HCT116 (cell line): ENCODE measurements at regions not wholly inside any gene's neighbourhood (a gene's known extent, or its start where the extent isn't known, plus 50 kb on each side); places are given as distances from the start of the nearest gene placed in this dataset.

Source experiments
- ATAC-seq: fragments of 200-7000 bp; cut with Tn5 transposase; 2 replicates; pipeline ENCODE4 v1.9.1; 2020; ENCODE audit warnings: mild to moderate bottlenecking, moderate library complexity
- BruUV-seq: library from RNA; stranded (reverse); fragments of 400-500 nt; replicated peaks from 2 replicates; lab custom pipeline; 2021; lab: Mats Ljungman, UMichigan
- CTCF ChIA-PET: fragments of 300-600 bp; sonication (Branson Sonifier 250); formaldehyde crosslinking; loops from one replicate; lab custom pipeline; 2021; ENCODE audit warnings: antibody characterized with exemption; lab: Charles Lee
- POLR2A ChIA-PET: fragments of 300-600, 350-600 bp; sonication (Branson Sonifier 250); formaldehyde crosslinking; loops from one replicate; lab custom pipeline; 2021; ENCODE audit warnings: antibody characterized with exemption; lab: Charles Lee
- RAD21 ChIA-PET, 2 experiments: fragments of 300-600 bp; sonication (Branson Sonifier 250); formaldehyde crosslinking; loops; one replicate each; lab custom pipeline; 2023; ENCODE audit warnings: low total read pairs in 2 of 2; ENCODE audit not compliant: uncharacterized antibody in 2 of 2, unreplicated experiment in 2 of 2, low non-redundant PET in 1 of 2; lab: Charles Lee
- DNase-seq: peaks from one replicate; pipeline ENCODE4 v3.0.0-alpha.2; 2010; ENCODE audit warnings: low read depth, low spot score
- H2AFZ ChIP-seq: fragments of 200-600 bp; shearing (Covaris generic), sonication (generic); 2 replicates; pipeline ENCODE4 v1.6.1; 2017; ENCODE audit warnings: low read depth, mixed run types, mixed read lengths, antibody characterized with exemption, low read length; ENCODE audit not compliant: poor library complexity, severe bottlenecking
- H3K27ac ChIP-seq: 2 replicates; pipeline ENCODE4 v1.5.1; 2012; ENCODE audit warnings: low read depth, low read length
- H3K27me3 ChIP-seq: fragments of 200-600 bp; sonication (generic); 2 replicates; pipeline ENCODE4 v1.6.1; 2016; ENCODE audit warnings: mixed run types, low read length, mixed read lengths; ENCODE audit not compliant: insufficient read depth
- H3K36me3 ChIP-seq, 2 experiments: fragments of 200-500 bp in 1 of 2; fragments of 200-600 bp in 1 of 2; sonication (Bioruptor generic) in 1 of 2; sonication (generic) in 1 of 2; 2 replicates each; pipeline versions ENCODE4 v1.5.1 to v1.6.1; 2014 to 2016; ENCODE audit warnings: low read length in 2 of 2, inconsistent platforms in 1 of 2, mixed read lengths in 1 of 2, mixed run types in 1 of 2; ENCODE audit not compliant: insufficient read depth in 2 of 2, control insufficient read depth in 1 of 2
- H3K4me1 ChIP-seq, 2 experiments: fragments of 200-600 bp in 1 of 2; sonication (generic) in 1 of 2; 2 replicates each; pipeline versions ENCODE4 v1.5.1 to v1.6.1; 2012 to 2017; ENCODE audit warnings: low read length in 2 of 2, inconsistent platforms in 1 of 2, mild to moderate bottlenecking in 1 of 2, mixed read lengths in 1 of 2, mixed run types in 1 of 2, moderate library complexity in 1 of 2; ENCODE audit not compliant: insufficient read depth in 2 of 2, control insufficient read depth in 1 of 2
- H3K4me2 ChIP-seq: fragments of 200-600 bp; sonication (generic); 2 replicates; pipeline ENCODE4 v1.6.1; 2017; ENCODE audit warnings: mixed run types, low read length, mixed read lengths
- H3K4me3 ChIP-seq, 2 experiments: fragments of 200-600 bp in 1 of 2; sonication (generic) in 1 of 2; replicated peaks in 1 of 2; 2 replicates each; pipeline ENCODE4 v1.5.1; 2011 to 2016; ENCODE audit warnings: low read length in 2 of 2, control low read depth in 1 of 2, low read depth in 1 of 2, mild to moderate bottlenecking in 1 of 2, mixed read lengths in 1 of 2, mixed run types in 1 of 2
- H3K79me2 ChIP-seq: fragments of 200-600 bp; sonication (generic); 2 replicates; pipeline ENCODE4 v1.6.1; 2017; ENCODE audit warnings: mild to moderate bottlenecking, mixed run types, low read length, moderate library complexity, mixed read lengths; ENCODE audit not compliant: insufficient read depth
- H3K9ac ChIP-seq: fragments of 200-600 bp; sonication (generic); 2 replicates; pipeline ENCODE4 v1.6.1; 2016; ENCODE audit warnings: low read length, mixed read lengths
- H3K9me2 ChIP-seq: fragments of 200-600 bp; sonication (generic), shearing (Covaris generic); 2 replicates; pipeline ENCODE4 v1.6.1; 2017; ENCODE audit warnings: mixed run types, mild to moderate bottlenecking, moderate library complexity; ENCODE audit not compliant: insufficient read depth
- H3K9me3 ChIP-seq, 2 experiments: fragments of 200-500 bp in 1 of 2; fragments of 200-600 bp in 1 of 2; sonication (Bioruptor generic) in 1 of 2; sonication (generic) in 1 of 2; 2 replicates each; pipeline ENCODE4 v1.6.1; 2014 to 2017; ENCODE audit warnings: low read length in 2 of 2, mixed read lengths in 2 of 2, inconsistent platforms in 1 of 2, low read depth in 1 of 2, mild to moderate bottlenecking in 1 of 2, mixed run types in 1 of 2, moderate library complexity in 1 of 2; ENCODE audit not compliant: control insufficient read depth in 1 of 2, insufficient read depth in 1 of 2
- H4K20me1 ChIP-seq: fragments of 200-600 bp; sonication (generic), shearing (Covaris generic); 2 replicates; pipeline ENCODE4 v1.6.1; 2017; ENCODE audit warnings: mixed run types, mild to moderate bottlenecking, moderate library complexity; ENCODE audit not compliant: insufficient read depth
- ATF3 ChIP-seq: IDR thresholded peaks from 2 replicates; pipeline ENCODE4 v1.6.1; 2012
- ELF1 ChIP-seq: IDR thresholded peaks from 2 replicates; pipeline ENCODE4 v1.6.1; 2012; ENCODE audit warnings: low read depth, borderline replicate concordance
- EZH2 ChIP-seq: fragments of 200-600 bp; sonication (generic); IDR thresholded peaks from 2 replicates; pipeline ENCODE4 v1.6.1; 2017; ENCODE audit warnings: antibody characterized with exemption, mixed run types
- EZH2phosphoT487 ChIP-seq: fragments of 200-600 bp; IDR thresholded peaks from 2 replicates; pipeline ENCODE4 v1.6.1; 2018; ENCODE audit warnings: antibody characterized with exemption, borderline replicate concordance
- FOSL1 ChIP-seq: IDR thresholded peaks from 2 replicates; pipeline ENCODE4 v1.6.1; 2012; ENCODE audit warnings: low read depth
- POLR2A ChIP-seq: IDR thresholded peaks from 2 replicates; pipeline ENCODE4 v1.7.0; 2011; ENCODE audit warnings: borderline replicate concordance; ENCODE audit not compliant: insufficient read depth, insufficient read length; ENCODE audit errors: extremely low read depth
- POLR2AphosphoS5 ChIP-seq: IDR thresholded peaks from 2 replicates; pipeline ENCODE4 v1.6.1; 2011; ENCODE audit warnings: mild to moderate bottlenecking, low read depth, low read length, moderate library complexity
- REST ChIP-seq: IDR thresholded peaks from 2 replicates; pipeline ENCODE4 v1.6.1; 2012; ENCODE audit warnings: low read depth
- SRF ChIP-seq: IDR thresholded peaks from 2 replicates; pipeline ENCODE4 v1.6.1; 2012; ENCODE audit warnings: low read depth
- ZFX ChIP-seq: fragments of 450-650 bp; IDR thresholded peaks from 2 replicates; pipeline ENCODE4 v1.6.1; 2017
- intact Hi-C: fragments of 100-400 bp; cut with micrococcal nuclease; formaldehyde crosslinking; loops from 2 replicates; pipeline ENCODE4 v1.10.0; 2022
- TF ChIP-seq, protein P1 (sequence below): IDR thresholded peaks from 2 replicates; pipeline ENCODE4 v1.6.1; 2012

GRCh38 chr16:86885139-86885538 is 306.8 kb downstream of the FOXL1 start:
- Histone ChIP-seq H3K27ac (no peak overlapping the region), H3K9me3 (no peaks in the 10 kb centered on the region), H2AFZ (no peak overlapping the region), H3K27me3 (peaks cover 52% of the 10 kb centered on the region), H3K4me3 (no peak overlapping the region), H4K20me1 (no peaks in the 10 kb centered on the region), H3K79me2 (no peaks in the 10 kb centered on the region), H3K4me2 (no peak overlapping the region), H3K4me1 (no peaks in the 10 kb centered on the region), H3K9me2 (no peaks in the 10 kb centered on the region), H3K36me3 (no peaks in the 10 kb centered on the region), H3K9ac (no peak overlapping the region)
- no TSS peak for BruUV-seq
- DNase-seq: no peak
- ChIA-PET RAD21 (no interaction called here), CTCF (no interaction called here), POLR2A (no interaction called here)
- TF ChIP-seq POLR2A (no peak), EZH2phosphoT487 (no peak), REST (no peak), EZH2 (no peak), ATF3 (no peak), FOSL1 (no peak), ZFX (no peak), SRF (no peak), POLR2AphosphoS5 (no peak), ELF1 (no peak)
- TF ChIP-seq, protein P1, sequence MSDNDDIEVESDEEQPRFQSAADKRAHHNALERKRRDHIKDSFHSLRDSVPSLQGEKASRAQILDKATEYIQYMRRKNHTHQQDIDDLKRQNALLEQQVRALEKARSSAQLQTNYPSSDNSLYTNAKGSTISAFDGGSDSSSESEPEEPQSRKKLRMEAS: no peak
- intact Hi-C loops: no loop called here
- no peak for ATAC-seq
